H9 (cell line): ENCODE measurements at regions not wholly inside any gene's neighbourhood (a gene's known extent, or its start where the extent isn't known, plus 50 kb on each side); places are given as distances from the start of the nearest gene placed in this dataset.

Experiments
- DNase-seq: peaks from one replicate; pipeline ENCODE4 v3.0.0-alpha.2; 2017
- H2AFZ ChIP-seq: one replicate; pipeline ENCODE4 v1.6.1; 2013; ENCODE audit warnings: mild to moderate bottlenecking, low read length, control low read depth, moderate library complexity
- H2AK5ac ChIP-seq: 2 replicates; pipeline ENCODE4 v1.6.1; 2013; ENCODE audit warnings: low read length, control low read depth, mixed read lengths; ENCODE audit not compliant: insufficient read length
- H2BK120ac ChIP-seq: one replicate; pipeline ENCODE4 v1.6.1; 2013; ENCODE audit warnings: low read depth, mild to moderate bottlenecking, low read length, control low read depth, inconsistent platforms; ENCODE audit not compliant: poor library complexity, severe bottlenecking
- H2BK12ac ChIP-seq: 2 replicates; pipeline ENCODE4 v1.6.1; 2013; ENCODE audit warnings: low read length, control low read depth, mixed read lengths, low read depth; ENCODE audit not compliant: insufficient read length
- H2BK15ac ChIP-seq: 2 replicates; pipeline ENCODE4 v1.6.1; 2013; ENCODE audit warnings: low read depth, low read length, control low read depth
- H2BK20ac ChIP-seq: one replicate; pipeline ENCODE4 v1.6.1; 2013; ENCODE audit warnings: low read depth, mild to moderate bottlenecking, low read length, control low read depth, inconsistent platforms; ENCODE audit not compliant: poor library complexity, severe bottlenecking
- H2BK5ac ChIP-seq: 2 replicates; pipeline ENCODE4 v1.6.1; 2013; ENCODE audit warnings: low read length, control low read depth, mixed read lengths; ENCODE audit not compliant: insufficient read length
- H3K14ac ChIP-seq: 2 replicates; pipeline ENCODE4 v1.6.1; 2013; ENCODE audit warnings: low read length, control low read depth; ENCODE audit not compliant: insufficient read depth
- H3K18ac ChIP-seq: 2 replicates; pipeline ENCODE4 v1.6.1; 2013; ENCODE audit warnings: low read depth, mild to moderate bottlenecking, mixed read lengths, low read length, control low read depth; ENCODE audit not compliant: insufficient read length
- H3K23ac ChIP-seq: 2 replicates; pipeline ENCODE4 v1.6.1; 2013; ENCODE audit warnings: low read length, control low read depth, mixed read lengths, low read depth; ENCODE audit not compliant: insufficient read length
- H3K23me2 ChIP-seq: 2 replicates; pipeline ENCODE4 v1.6.1; 2013; ENCODE audit warnings: low read depth, mild to moderate bottlenecking, mixed read lengths, low read length, control low read depth; ENCODE audit not compliant: insufficient read length, poor library complexity, severe bottlenecking
- H3K27ac ChIP-seq: 2 replicates; pipeline ENCODE4 v1.5.1; 2013; ENCODE audit warnings: low read length, control low read depth, mixed read lengths, low read depth; ENCODE audit not compliant: insufficient read length
- H3K27me3 ChIP-seq: 2 replicates; pipeline ENCODE4 v1.6.1; 2013; ENCODE audit warnings: low read length, control low read depth, inconsistent platforms; ENCODE audit not compliant: insufficient read depth
- H3K4ac ChIP-seq: 2 replicates; pipeline ENCODE4 v1.6.1; 2013; ENCODE audit warnings: low read depth, mild to moderate bottlenecking, control low read depth, inconsistent platforms, low read length, moderate library complexity
- H3K4me1 ChIP-seq: 2 replicates; pipeline ENCODE4 v1.6.1; 2013; ENCODE audit warnings: low read length, control low read depth, inconsistent platforms; ENCODE audit not compliant: insufficient read depth
- H3K4me2 ChIP-seq: 2 replicates; pipeline ENCODE4 v1.6.1; 2013; ENCODE audit warnings: low read length, control low read depth, mixed read lengths; ENCODE audit not compliant: insufficient read length, insufficient read depth
- H3K56ac ChIP-seq: 2 replicates; pipeline ENCODE4 v1.6.1; 2013; ENCODE audit warnings: low read depth, mild to moderate bottlenecking, mixed read lengths, low read length, control low read depth; ENCODE audit not compliant: insufficient read length
- H3K79me1 ChIP-seq: 2 replicates; pipeline ENCODE4 v1.6.1; 2013; ENCODE audit warnings: low read depth, mild to moderate bottlenecking, moderate library complexity, low read length, control low read depth, inconsistent platforms; ENCODE audit not compliant: insufficient read depth, poor library complexity, severe bottlenecking
- H3K79me2 ChIP-seq: 2 replicates; pipeline ENCODE4 v1.6.1; 2013; ENCODE audit warnings: low read length, control low read depth, inconsistent platforms; ENCODE audit not compliant: insufficient read depth
- H3K9ac ChIP-seq: 2 replicates; pipeline ENCODE4 v1.6.1; 2013; ENCODE audit warnings: low read length, control low read depth, mixed read lengths; ENCODE audit not compliant: insufficient read length; ENCODE audit errors: extremely low read depth
- H3K9me3 ChIP-seq: one replicate; pipeline ENCODE4 v1.6.1; 2013; ENCODE audit warnings: low read depth, low read length, inconsistent platforms; ENCODE audit not compliant: control insufficient read depth
- H3T11ph ChIP-seq: one replicate; pipeline ENCODE4 v1.6.1; 2013; ENCODE audit warnings: mild to moderate bottlenecking, low read length, control low read depth, inconsistent platforms
- H4K20me1 ChIP-seq: one replicate; pipeline ENCODE4 v1.6.1; 2013; ENCODE audit not compliant: control insufficient read depth, insufficient read length, insufficient read depth
- H4K5ac ChIP-seq: 2 replicates; pipeline ENCODE4 v1.6.1; 2013; ENCODE audit warnings: low read depth, mild to moderate bottlenecking, mixed read lengths, low read length, control low read depth; ENCODE audit not compliant: insufficient read length
- H4K8ac ChIP-seq: replicated peaks from 2 replicates; pipeline ENCODE4 v1.6.1; 2013; ENCODE audit warnings: low read length, control low read depth, mixed read lengths, low read depth; ENCODE audit not compliant: insufficient read length
- H4K91ac ChIP-seq: 2 replicates; pipeline ENCODE4 v1.6.1; 2013; ENCODE audit warnings: low read depth, mild to moderate bottlenecking, moderate library complexity, mixed read lengths, low read length, control low read depth; ENCODE audit not compliant: insufficient read length
- H3K27ac Mint-ChIP-seq, 3 experiments: 2 replicates in 2 of 3; 3 replicates in 1 of 3; pipeline ENCODE4 v1.8.0; 2020 to 2021; ENCODE audit warnings: mixed read lengths in 3 of 3, mild to moderate bottlenecking in 1 of 3, moderate library complexity in 1 of 3
- H3K27me3 Mint-ChIP-seq: 2 replicates; pipeline ENCODE4 v1.8.0; 2021; ENCODE audit warnings: low read depth, mild to moderate bottlenecking, moderate library complexity, mixed read lengths
- H3K36me3 Mint-ChIP-seq, 3 experiments: 2 replicates in 2 of 3; 3 replicates in 1 of 3; pipeline ENCODE4 v1.8.0; 2020 to 2021; ENCODE audit warnings: low read depth in 3 of 3, mixed read lengths in 3 of 3; ENCODE audit not compliant: insufficient read depth in 1 of 3
- H3K4me1 Mint-ChIP-seq, 2 experiments: 2 replicates each; pipeline ENCODE4 v1.8.0; 2020; ENCODE audit warnings: mixed read lengths in 2 of 2
- H3K4me3 Mint-ChIP-seq, 2 experiments: 2 replicates in 1 of 2; 3 replicates in 1 of 2; pipeline ENCODE4 v1.8.0; 2020 to 2021; ENCODE audit warnings: mild to moderate bottlenecking in 2 of 2, mixed read lengths in 2 of 2, moderate library complexity in 1 of 2
- H3K9me3 Mint-ChIP-seq, 2 experiments: 2 replicates in 1 of 2; 3 replicates in 1 of 2; pipeline ENCODE4 v1.8.0; 2020; ENCODE audit warnings: mild to moderate bottlenecking in 2 of 2, mixed read lengths in 2 of 2, moderate library complexity in 1 of 2
- CTCF ChIP-seq: fragments of 200-600 bp; sonication (generic); conservative IDR thresholded peaks from 3 replicates; pipeline ENCODE4 v1.8.0; 2021; ENCODE audit warnings: antibody characterized with exemption, mild to moderate bottlenecking
- WGBS: extraction: QIAGEN DNeasy Blood & Tissue Kit; methylation state at CpG from one replicate; pipeline ENCODE4 v1.1.7; 2013; ENCODE audit warnings: missing lambda C conversion rate, low lambda C conversion rate, mixed read lengths; ENCODE audit not compliant: insufficient read length; ENCODE audit errors: extremely low coverage; 5-methylcytosine and 5-hydroxymethylcytosine counted together

- H3K4me1 Mint-ChIP-seq, result peaks cover 0 to 4% of the 10 kb centered on the region in 2 experiments; a peak in 2 of 4 replicates
- Histone ChIP-seq H3K4me1 (no peaks in the 10 kb centered on the region), H3K27ac (no peak overlapping the region), H2BK15ac (no peak overlapping the region), H2AK5ac (no peak overlapping the region), H2BK120ac (no peak overlapping the region), H2BK12ac (no peak overlapping the region), H4K91ac (no peak overlapping the region), H2BK20ac (no peak overlapping the region), H4K8ac (no peak overlapping the region), H3K4me2 (no peak overlapping the region), H3K9me3 (no peaks in the 10 kb centered on the region), H4K20me1 (no peaks in the 10 kb centered on the region), H3K9ac (no peak overlapping the region), H3K14ac (no peak overlapping the region), H3K23ac (no peak overlapping the region), H3K79me2 (no peaks in the 10 kb centered on the region), H3K27me3 (no peaks in the 10 kb centered on the region), H3K79me1 (no peaks in the 10 kb centered on the region), H3T11ph (no peak overlapping the region), H3K4ac (no peak overlapping the region), H3K18ac (no peak overlapping the region), H2BK5ac (no peak overlapping the region), H3K56ac (no peak overlapping the region), H2AFZ (no peak overlapping the region), H4K5ac (no peak overlapping the region), H3K23me2 (no peaks in the 10 kb centered on the region)
- no peak for DNase-seq
- H3K36me3 Mint-ChIP-seq, result no peaks in the 10 kb centered on the region
- no peaks in the 10 kb centered on the region for H3K27me3 Mint-ChIP-seq
- H3K4me3 Mint-ChIP-seq, result no peak overlapping the region
- no CpG with 5 or more reads among the region's 2 CpGs for WGBS
- TF ChIP-seq CTCF, result no peak
- peak overlapping the region in 1 of 3 experiments; percentile 77; a peak in 2 of 7 replicates for H3K27ac Mint-ChIP-seq
- no peaks in the 10 kb centered on the region for H3K9me3 Mint-ChIP-seq
Observed at GRCh38 chr12:88805286-88805685, 225.0 kb upstream of the KITLG start.
